HG03039 (cell line): ENCODE measurements at regions not wholly inside any gene's neighbourhood (a gene's known extent, or its start where the extent isn't known, plus 50 kb on each side); places are given as distances from the start of the nearest gene placed in this dataset.
"Not testable (repeated sequence)": the region's sequence is repeated elsewhere in the genome, so short reads cannot be mapped to it uniquely, and the experiment has no call there.

Experiments
- ATAC-seq: cut with Tn5 transposase; IDR thresholded peaks from one replicate; pipeline ENCODE4 v1.9.1; 2021; ENCODE audit warnings: mild to moderate bottlenecking, moderate library complexity; ENCODE audit not compliant: unreplicated experiment

DNA sequence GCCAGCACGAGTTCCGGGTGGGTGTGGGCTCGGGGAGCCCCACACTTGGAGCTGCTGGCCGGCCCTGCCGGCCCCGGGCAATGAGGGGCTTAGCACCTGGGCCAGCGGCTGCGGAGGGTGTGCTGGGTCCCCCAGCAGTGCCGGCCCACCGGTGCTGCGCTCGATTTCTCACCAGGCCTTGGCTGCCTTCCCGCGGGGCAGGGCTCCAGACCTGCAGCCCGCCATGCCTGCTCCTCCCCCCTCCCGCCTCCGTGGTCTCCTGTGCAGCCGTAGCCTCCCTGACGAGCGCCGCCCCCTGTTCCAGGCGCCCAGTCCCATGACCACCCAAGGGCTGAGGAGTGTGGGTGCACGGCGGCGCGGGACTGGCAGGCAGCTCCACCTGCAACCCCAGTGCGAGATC, 1103.1 kb downstream of the OTOL1 start:
- not testable (repeated sequence) for ATAC-seq

DNA sequence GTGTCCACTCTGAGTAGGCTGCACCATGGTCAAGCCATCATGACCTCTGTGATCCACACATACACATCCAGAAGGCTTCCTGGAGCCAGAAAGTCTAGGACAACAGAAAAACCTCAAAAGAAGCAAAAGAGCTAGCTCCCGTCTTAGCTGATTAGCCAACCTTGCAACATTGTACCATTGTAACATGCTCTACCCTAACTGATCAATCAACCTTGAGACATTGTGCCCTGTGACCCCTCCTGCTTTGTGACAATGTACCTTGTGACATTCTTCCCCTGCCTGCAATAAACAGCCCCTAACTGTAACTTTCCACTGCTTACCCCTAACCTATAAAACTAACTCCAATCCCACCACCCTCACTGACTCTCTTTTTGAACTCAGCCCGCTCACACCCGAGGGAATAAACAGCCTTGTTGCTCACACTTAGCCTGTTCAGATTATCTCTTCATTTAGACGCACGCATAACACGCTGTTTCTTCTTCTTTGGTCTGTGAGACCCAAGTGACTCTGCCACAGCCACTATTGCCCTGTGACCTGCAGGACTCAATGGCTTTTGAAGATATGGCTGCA, 1104.6 kb downstream of the OTOL1 start:
- ATAC-seq = no peak

DNA sequence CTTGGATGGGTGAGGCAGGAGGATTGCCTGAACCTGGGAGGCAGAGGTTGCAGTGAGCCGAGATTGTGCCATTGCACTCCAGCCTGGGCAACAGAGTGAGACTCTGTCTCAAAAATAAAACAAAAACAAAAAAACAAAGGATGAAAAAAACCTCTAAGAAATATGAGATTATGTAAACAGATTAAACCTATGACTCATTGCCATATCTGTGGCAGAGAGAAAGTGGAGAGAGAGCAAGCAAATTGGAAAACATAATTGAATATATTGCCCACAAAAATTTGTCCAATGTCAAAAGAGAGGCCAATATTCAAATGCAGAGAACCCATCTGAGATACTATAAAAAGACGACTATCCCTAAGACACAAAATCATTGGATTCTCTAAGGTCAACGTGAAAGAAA, 1106.0 kb downstream of the OTOL1 start:
- no peak for ATAC-seq

DNA sequence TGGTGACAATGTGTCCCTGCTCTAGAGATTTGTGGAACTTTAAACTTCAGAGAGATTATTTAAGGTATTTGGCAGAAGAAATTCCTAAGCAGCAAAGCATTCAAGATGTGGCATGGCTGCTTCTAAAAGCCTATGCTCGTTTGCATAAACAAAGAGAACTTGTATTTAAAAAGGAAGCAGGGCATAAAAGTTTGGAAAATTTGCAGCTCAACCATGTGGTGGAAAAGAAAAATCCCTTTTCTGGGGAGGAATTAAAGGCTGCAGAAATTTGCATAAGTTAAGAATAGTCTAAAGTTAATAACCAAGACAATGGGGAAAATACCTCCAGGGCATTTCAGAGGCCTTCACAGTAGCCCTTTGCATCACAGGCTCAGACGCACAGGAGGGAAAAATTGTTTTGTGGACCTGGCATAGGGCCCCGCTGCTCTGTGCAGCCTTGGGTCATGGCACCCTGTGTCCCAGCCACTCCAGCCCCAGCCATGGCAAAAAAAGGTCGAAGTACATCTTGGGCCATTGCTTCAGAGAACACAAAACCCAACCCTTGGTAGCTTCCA, 1109.1 kb downstream of the OTOL1 start:
- no peak for ATAC-seq

DNA sequence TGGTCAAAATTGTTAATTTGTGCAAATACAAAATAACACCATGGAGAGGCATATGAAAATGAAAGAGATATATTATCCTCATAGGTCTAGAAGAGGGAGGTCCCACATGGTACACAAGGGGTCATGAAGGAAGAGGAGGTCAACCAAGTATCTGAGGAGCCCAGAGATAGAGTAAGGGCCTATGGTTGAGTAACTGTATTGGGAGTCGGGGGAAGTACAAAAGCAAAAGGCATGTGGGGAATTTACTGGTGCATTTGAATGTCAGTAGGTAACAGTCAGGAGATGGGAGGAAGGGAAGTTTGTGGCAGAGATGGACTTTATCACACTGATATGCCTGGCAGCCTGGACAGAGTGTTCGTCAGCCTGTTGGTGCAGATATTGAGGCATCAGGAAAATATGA, 1113.7 kb downstream of the OTOL1 start:
- ATAC-seq = no peak

DNA sequence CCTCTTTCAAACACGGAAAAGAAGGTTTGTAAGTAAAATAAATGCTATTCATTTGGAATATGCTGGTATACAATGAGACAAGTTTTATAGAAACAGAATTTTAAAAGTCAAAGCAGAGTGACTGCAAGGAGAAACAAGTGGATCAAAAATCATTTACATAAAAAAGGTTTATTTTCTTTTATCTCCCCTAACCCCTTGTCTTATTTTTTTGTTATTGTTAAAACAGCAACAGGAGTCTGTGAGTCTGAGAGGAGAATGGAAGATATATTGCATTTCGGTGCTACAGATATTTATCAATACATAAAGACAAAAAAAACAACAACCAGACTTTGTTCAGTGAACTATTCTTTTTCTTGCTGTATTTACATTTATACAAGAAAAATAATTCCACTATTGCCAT, 1116.4 kb downstream of the OTOL1 start:
- no peak for ATAC-seq

DNA sequence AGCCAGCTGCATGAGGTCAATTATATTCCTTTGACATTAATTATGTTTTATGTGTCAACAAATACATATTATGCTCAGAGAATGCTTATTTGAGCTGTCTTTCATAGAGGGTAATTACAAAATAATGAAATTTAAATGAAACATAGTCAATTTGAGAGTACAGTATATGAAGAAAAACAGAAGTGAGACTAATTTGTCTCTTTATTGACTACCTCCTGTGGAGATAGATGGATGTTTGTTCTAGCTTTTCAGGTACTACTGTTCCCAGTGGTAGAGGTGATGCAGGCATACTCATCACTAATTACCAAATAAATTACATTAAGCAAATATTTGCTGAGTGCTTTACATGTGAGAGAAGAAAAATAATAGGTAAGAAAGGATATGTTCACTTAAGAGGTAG, 1129.6 kb downstream of the OTOL1 start:
- no peak for ATAC-seq

DNA sequence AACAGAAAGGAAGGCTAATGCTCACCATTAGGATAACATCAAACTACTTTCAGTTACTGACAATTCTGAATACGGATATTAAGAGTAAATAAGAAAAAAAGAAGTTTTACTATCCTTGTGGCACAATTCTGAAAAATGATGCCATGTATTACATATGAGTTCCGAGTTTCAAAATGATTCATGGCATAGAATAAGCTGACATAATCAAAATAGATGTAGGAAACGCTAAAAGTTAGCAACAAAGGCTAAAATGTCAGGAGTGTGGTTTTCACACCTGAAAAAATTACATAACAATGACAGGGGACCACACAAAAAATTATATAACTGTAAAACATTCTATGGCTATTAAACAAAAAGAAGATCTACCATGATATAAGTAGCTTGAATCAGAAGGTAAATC, 1131.9 kb downstream of the OTOL1 start:
- ATAC-seq = no peak

DNA sequence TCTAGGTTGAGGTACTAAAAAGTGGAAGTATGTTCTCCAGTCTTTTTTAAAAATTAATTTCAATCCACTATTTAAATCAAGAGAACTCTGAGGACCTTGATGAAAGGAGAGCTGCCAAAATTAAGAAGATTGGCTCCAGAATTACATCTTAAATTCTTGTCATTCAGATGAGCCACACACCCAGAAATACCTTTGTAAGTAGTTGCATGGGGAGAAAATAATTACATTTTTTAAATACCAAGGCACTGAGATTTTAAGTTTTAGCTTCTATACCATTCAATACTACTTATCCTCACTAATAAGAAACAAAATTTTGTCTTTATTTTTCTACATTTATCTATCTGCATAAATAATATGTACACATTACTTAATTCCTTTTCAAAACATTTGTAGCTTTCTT, 1132.8 kb downstream of the OTOL1 start:
- no peak for ATAC-seq

DNA sequence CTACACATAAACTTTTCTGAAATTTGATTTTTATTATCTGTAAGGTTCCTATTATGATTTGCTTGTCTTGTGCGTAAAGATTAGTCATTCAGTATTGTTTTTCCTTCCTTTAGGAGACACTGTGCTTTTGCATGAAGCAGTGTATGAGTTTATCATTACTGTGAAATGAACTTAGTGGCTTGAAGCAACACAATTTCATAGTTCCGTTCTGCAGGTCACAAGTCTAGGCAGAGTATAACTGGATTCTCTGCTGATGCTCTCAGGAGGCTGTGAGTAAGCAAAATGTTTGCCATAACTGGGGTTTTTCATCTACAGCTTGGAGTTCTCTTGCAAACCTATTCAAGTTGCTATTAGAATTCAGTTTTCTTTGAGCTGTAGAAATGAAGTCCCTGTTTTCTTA, 1136.1 kb downstream of the OTOL1 start:
- ATAC-seq = no peak

DNA sequence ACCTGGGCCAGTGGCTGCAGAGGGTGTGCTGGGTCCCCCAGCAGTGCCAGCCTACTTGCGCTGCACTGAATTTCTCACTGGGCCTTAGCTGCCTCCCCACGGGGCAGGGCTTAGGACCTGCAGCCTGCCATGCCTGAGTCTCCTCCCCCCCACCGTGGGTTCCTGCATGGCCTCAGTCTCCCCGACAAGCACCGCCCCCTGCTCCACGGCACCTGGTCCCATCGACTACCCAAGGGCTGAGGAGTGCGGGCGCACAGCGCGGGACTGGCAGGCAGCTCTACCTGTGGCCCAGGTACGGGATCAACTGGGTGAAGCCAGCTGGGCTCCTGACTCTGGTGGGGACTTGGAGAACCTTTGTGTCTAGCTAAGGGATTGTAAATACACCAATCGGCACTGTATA, 1143.6 kb downstream of the OTOL1 start:
- ATAC-seq = not testable (repeated sequence)

DNA sequence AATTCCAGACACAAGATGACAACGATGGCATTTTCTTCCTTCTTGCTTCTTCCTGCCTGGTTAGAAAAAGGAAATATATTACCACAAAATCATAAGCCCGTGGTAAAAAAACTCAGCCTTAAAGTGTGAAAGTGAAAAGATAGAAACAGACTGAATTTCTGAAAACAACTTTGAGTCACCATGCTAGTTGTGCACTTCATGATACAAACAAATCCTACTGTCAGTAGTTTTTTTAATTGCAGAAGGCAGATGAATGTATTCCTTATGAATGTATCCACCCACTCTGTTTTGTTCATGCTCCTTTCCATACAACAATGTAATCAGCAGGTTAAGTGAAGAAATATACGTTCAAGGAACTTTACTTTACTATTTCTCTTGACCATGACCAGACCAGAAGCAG, 1144.7 kb downstream of the OTOL1 start:
- ATAC-seq = no peak

DNA sequence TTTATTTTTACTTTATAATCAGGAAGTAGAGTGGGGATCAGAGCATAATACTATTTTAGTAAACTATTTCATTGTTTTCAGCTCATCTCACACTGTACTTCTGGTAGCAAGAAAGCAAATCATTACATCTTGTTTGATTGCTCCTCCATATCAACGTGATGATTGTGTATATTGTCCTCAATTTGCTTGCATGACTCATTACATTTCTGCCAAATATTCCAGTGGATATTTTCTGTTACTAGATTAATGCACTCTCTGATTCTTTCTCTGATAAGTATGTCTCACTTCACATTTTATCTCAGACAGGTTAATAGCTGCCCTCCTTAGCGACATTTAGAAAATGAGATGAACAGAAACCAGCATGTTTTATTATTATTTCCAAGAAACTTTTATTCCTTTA, 1145.3 kb downstream of the OTOL1 start:
- ATAC-seq = no peak

DNA sequence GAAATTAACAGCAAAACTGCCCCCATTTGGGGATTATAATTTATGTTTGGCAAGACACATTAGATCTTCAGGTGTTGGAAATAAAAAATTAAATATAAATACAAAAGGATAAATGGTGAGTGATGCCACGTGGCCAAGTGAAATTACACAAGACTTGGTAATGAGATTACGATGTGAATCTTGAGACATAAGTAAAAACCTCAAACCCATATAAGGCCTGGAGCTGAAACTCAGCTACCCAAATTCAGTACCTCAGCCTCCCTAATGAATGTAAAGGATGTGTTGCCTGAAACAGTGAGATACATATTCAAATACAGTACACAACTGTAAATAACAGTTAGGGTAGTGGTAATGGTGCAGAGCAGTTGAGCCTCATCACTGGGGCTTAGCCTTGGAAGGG, 1146.6 kb downstream of the OTOL1 start:
- ATAC-seq = no peak

DNA sequence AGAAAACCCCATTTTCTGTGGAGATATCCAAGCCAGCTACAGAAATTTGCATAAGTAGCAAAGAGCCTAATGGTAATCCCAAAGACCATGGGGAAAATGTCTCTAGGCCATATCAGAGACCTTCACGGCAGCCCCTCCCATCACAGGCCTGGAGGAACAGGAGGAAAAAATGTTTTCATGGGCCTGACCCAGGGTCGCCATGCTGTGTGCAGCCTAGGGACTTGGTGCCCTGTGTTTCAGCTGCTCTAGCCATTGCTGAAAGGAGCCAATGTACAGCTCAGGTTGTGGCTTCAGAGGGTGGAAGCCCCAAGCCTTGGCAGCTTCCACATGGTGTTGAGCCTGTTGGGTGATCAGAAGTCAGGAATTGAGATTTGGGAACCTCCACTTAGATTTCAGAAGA, 1150.7 kb downstream of the OTOL1 start:
- no peak for ATAC-seq

DNA sequence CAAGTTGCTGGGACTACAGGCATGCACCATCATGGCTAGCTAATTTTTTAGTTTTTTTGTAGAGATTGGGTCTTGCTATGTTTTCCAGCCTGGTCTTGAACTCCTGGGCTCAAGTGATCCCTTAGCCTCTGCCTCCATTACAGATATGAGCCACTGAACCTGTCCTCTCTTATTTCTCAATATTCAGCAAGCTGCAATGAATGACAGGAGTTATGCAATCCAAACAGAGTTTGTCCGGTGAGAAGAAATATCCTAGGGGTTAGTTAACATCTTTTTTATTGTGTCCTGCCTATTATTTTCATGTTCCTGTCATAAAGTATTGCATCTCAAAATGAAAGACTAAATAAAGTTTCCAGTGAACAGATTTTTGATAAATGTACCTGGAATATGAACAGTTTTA, 1161.4 kb downstream of the OTOL1 start:
- no peak for ATAC-seq

DNA sequence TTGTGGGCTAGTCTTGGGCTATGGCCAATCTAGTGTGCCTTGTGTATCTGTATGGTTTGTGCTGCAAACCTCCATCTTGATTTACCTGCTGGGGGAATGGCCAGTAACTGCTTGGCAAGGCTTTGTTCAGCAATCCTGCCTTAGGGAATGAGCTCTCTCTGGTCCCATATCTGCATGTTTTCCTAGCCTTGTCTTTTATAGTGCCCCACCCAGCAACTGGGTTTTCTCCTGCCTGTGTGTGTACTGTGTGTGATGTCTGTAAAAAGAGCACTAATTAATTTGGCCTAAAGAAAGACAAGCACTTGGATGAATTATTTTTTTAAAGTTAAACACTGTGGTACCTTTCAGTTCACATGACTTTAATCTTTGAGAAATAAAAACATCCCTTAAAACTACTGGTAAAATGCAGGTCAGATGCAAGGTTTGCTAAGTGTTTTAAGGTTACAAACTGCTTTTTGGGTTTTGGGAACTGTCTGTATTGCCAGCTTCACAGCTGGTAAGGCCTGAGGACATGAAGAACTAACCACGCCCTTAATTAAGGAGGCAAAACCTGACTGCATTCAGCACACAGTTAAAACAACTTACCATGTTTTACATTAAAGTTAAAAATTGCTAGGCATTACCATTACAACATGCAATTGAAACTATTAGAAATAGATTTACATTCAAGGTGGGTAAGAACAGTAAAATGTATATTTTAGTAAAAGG, 1169.2 kb downstream of the OTOL1 start:
- no peak for ATAC-seq

DNA sequence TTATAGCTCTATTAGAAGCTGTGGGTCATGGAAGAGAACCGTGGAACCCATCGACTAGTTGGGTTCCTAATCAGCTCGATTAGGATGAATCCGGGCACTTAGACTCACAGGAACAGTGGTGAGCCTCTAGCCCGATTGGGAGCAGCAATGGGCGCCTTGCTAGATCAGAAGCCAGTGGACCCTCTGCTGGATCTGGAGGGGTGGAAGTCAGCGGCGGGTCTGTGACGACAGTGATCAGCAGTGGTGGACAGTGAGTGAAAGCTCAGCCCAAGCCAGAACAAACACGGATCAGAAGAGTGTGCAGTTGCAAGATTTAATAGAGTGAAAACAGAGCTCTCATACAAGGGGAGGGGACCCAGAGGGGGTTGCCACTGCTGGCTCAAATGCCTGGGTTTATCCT, 1170.2 kb downstream of the OTOL1 start:
- ATAC-seq = no peak

DNA sequence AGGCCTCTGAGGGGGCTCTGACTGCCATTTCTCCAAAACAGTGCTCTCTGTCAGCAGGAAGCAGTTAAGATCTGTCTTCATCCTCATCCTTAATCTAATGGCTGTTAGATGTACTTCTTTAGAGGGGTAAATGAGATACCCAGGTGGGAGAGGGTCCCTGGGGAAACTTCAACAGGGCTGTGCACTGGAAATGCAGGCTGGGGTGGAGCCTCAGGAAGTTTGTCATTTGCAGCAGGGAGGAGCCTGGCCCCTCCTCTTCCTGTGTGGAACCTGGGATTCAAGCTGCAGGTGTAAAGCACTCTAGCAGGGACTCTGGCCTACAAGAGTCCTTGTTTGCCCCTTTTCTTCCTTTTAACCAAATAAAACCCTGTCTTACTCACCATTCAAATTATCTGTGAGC, 1173.6 kb downstream of the OTOL1 start:
- no peak for ATAC-seq

DNA sequence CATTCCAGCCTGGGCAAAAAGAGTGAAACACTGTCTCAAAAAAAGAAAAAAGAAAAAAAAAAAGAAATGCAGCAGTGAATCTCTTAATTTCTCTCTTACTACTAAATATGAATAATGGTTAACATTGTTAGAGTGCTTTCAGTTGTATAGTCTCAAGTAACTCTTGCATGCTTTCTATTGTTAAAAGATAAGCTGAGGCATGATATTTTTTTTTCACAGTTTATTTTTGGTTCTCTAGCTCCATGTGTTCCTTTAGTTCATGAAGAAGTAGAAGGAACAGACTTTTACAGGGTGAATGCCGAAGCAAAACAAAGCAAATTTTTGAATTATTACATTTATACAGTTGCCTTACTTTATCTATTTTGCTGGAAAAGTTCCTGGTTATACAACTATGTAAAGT, 1180.9 kb downstream of the OTOL1 start:
- no peak for ATAC-seq

DNA sequence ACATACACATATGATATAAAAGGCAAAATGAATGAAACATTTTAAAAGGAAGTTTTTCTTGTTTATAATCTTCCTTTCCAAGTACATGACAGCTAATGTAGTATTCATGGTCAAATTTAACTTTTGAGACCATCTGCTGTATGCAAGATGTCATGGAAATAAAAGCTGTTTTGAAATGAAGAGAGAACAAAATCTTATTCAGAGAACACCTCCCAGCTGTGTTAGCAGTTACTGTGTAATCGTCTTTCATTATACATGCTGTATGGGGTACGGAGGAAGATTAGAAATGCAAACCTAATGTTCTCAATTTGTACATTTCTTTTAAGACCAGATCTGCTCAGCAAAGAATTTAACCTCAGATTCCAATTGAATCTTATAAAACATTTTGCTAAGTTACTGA, 1182.3 kb downstream of the OTOL1 start:
- no peak for ATAC-seq

DNA sequence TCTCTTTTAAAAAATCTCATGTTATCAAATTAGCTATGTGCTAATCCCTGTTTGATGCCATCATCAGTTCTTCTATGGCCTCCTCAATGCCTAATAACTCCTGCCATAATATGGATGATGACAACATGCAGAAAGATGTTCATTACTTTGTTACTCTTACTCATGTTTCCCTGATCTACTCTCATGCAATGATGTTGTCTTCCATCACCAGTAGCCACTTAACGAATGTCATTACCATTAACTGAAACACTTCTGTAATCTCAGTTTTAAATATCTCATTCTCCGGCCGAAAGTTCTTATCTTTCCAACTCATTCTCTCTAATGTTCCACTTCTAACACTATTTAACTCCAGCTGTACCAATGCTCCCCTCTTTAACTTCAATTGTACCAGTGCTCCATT, 1187.7 kb downstream of the OTOL1 start:
- no peak for ATAC-seq

DNA sequence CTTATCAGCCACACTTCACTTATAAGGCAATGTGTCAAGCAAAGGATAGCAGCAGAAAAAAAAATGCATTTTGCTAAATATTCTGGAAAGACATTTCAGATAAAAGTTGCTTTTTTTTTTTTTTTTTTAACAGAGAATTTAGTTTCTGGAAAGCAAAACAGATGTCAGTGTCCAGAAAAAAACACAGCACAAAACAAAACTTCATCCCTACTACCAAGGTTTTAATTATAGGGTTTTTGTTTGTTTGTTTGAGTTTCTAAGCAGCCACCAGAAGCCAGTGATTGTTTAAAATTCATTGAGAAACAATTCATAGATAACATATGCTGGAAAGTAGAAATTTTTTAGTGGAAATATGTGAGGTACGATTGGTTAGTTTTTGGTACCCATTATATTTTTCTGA, 1202.7 kb downstream of the OTOL1 start:
- no peak for ATAC-seq
